HL-60 (cell line): ENCODE measurements at regions not wholly inside any gene's neighbourhood (a gene's known extent, or its start where the extent isn't known, plus 50 kb on each side); places are given as distances from the start of the nearest gene placed in this dataset.

Experiments
- DNase-seq, 2 experiments: peaks; one replicate each; pipeline ENCODE4 v3.0.0-alpha.2; 2010 to 2020; ENCODE audit warnings: low read depth in 1 of 2, low spot score in 1 of 2
- H3K27ac ChIP-seq: fragments of 250-450 bp; sonication (Bioruptor Pico); replicated peaks from 2 replicates; pipeline ENCODE4 v1.5.1; 2020; ENCODE audit warnings: mild to moderate bottlenecking, moderate library complexity
- H3K27me3 ChIP-seq: fragments of 250-450 bp; sonication (Bioruptor Pico); 2 replicates; pipeline ENCODE4 v1.5.1; 2021; ENCODE audit warnings: mild to moderate bottlenecking, moderate library complexity; ENCODE audit not compliant: insufficient read depth, poor library complexity, severe bottlenecking
- H3K4me3 ChIP-seq: replicated peaks from 2 replicates; pipeline ENCODE4 v1.5.1; 2011; ENCODE audit warnings: mild to moderate bottlenecking, control low read depth, low read length; ENCODE audit not compliant: insufficient read depth
- CTCF ChIP-seq: IDR thresholded peaks from one replicate; pipeline ENCODE4 v1.5.1; 2011; ENCODE audit warnings: low read length, control low read depth, inconsistent platforms; ENCODE audit not compliant: insufficient read depth
- GABPA ChIP-seq: IDR thresholded peaks from 2 replicates; pipeline ENCODE4 v1.6.1; 2012; ENCODE audit warnings: low read depth
- POLR2AphosphoS5 ChIP-seq: IDR thresholded peaks from 2 replicates; pipeline ENCODE4 v1.6.1; 2012; ENCODE audit warnings: low read depth
- REST ChIP-seq: IDR thresholded peaks from 2 replicates; pipeline ENCODE4 v1.6.1; 2012; ENCODE audit warnings: low read depth; ENCODE audit not compliant: insufficient replicate concordance
- SPI1 ChIP-seq: IDR thresholded peaks from 2 replicates; pipeline ENCODE4 v1.6.1; 2012; ENCODE audit warnings: low read depth, mild to moderate bottlenecking, borderline replicate concordance

DNA sequence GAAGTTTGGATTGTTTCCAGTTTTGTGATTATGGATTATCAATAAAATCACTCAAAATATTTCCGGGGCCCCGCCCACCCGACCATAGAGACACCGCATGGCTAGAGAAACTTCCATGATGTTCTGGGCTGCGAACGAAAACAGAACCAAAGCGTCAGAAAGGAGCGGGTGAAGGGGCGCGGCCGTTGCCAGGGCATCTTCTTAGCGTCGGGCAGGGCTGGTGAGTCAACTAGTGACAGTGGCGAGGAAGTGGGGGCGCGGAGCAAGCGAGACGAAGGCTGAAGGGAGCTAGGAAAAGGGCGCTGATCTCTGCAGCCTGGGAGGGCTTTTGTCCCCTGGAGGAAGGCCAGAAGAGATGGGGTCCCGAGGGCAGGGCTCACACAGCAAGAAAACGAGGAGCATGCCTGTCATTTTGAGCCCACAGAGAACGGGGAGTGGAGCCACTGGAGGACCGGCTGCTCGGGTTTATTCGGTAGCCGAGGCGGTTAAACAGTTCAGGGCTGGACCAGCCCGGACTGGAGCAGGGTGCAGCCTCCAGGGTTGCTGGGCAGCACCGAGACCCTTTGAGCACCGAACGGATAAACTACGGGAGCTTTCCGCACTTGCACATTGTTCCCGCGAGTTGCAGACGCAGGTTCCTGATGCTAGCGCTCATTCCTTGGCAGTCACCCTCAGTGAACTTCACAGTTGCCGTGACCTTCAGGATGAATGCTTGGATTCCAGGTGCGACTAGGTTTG lies 298.1 kb upstream of the TRPC5 start:
- no peak for DNase-seq
- Histone ChIP-seq H3K27ac (no peak overlapping the region), H3K27me3 (no peaks in the 10 kb centered on the region), H3K4me3 (no peak overlapping the region)
- no peak for TF ChIP-seq REST

- DNase-seq: no peak
- no peak overlapping the region for H3K27ac ChIP-seq
- TF ChIP-seq CTCF (no peak), POLR2AphosphoS5 (no peak), GABPA (no peak), SPI1 (no peak), REST (no peak)
- H3K4me3 ChIP-seq: no peak overlapping the region
- no peaks in the 10 kb centered on the region for H3K27me3 ChIP-seq
Measured at GRCh38 chrX:112377481-112377880, 294.9 kb upstream of the TRPC5 start.

DNA sequence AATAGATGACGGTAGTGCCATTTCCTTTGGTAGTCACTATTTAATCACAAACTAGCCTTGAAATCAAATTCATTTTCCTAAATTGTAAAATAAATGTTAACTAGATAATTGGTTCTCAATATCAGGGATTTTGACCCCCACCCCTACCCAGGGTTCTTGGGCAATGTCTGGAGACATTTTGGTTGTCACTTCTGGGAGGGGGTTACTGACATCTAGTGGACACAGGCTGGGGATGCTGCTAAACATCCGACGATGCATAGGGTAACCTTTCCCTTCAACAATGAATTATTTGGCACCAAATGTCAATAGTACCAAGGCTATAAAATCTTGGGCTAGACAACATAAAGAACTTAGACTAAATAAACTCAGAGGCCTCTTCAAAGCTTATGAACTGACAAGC lies 285.8 kb upstream of the TRPC5 start:
- H3K27ac ChIP-seq: no peak overlapping the region
- H3K4me3 ChIP-seq: no peak overlapping the region
- DNase-seq: no peak
- no peak for TF ChIP-seq CTCF
- TF ChIP-seq REST: no peak
- TF ChIP-seq POLR2AphosphoS5: no peak
- no peak for TF ChIP-seq SPI1
- TF ChIP-seq GABPA: no peak
- H3K27me3 ChIP-seq: no peaks in the 10 kb centered on the region
